Peyer's patch (tissue), 4 donors: ENCODE measurements at regions not wholly inside any gene's neighbourhood (a gene's known extent, or its start where the extent isn't known, plus 50 kb on each side); places are given as distances from the start of the nearest gene placed in this dataset.

ENCODE experiments used
- DNase-seq, 3 donors: peaks; one replicate each; pipeline ENCODE4 v3.0.0-alpha.2; 2017 to 2019
- H3K27ac ChIP-seq, 4 donors: fragments of 200-600 bp; sonication (generic); one replicate each; pipeline ENCODE4 v1.5.1; 2016 to 2019
- H3K27me3 ChIP-seq, 2 donors: fragments of 200-600 bp; sonication (generic); one replicate each; pipeline ENCODE4 v1.5.1; 2019
- H3K36me3 ChIP-seq, 3 donors: fragments of 200-600 bp; sonication (generic); one replicate each; pipeline ENCODE4 v1.5.1; 2016 to 2019
- H3K4me1 ChIP-seq, 4 donors: fragments of 200-600 bp; sonication (generic); one replicate each; pipeline ENCODE4 v1.5.1; 2016 to 2019
- H3K4me3 ChIP-seq, 4 donors: fragments of 200-600 bp; sonication (generic); 1 replicate in 3 of 4; 2 replicates in 1 of 4; pipeline ENCODE4 v1.5.1; 2016 to 2019; ENCODE audit warnings: mild to moderate bottlenecking in 1 of 4
- H3K9me3 ChIP-seq, 4 donors: fragments of 200-600 bp; sonication (generic); one replicate each; pipeline ENCODE4 v1.5.1; 2016 to 2019; ENCODE audit warnings: mild to moderate bottlenecking in 1 of 4
- CTCF ChIP-seq, 6 experiments: fragments of 450-650 bp in 4 of 6; fragments of 200-600 bp in 2 of 6; sonication (generic) in 1 of 6; IDR thresholded peaks; one replicate each; pipeline ENCODE4 v1.5.1; 2017 to 2019; ENCODE audit warnings: antibody characterized with exemption in 6 of 6, mild to moderate bottlenecking in 3 of 6, moderate library complexity in 1 of 6
- POLR2A ChIP-seq, 2 donors: fragments of 450-650 bp; IDR thresholded peaks; one replicate each; pipeline ENCODE4 v1.5.1; 2017; ENCODE audit warnings: antibody characterized with exemption in 2 of 2, mild to moderate bottlenecking in 2 of 2, moderate library complexity in 2 of 2

GRCh38 chr18:59837586-59837985 is 62.2 kb upstream of the PMAIP1 start:
- Histone ChIP-seq H3K4me3 (no peak overlapping the region), H3K4me1 (no peaks in the 10 kb centered on the region), H3K36me3 (no peaks in the 10 kb centered on the region), H3K9me3 (no peaks in the 10 kb centered on the region), H3K27me3 (no peaks in the 10 kb centered on the region), H3K27ac (no peak overlapping the region)
- TF ChIP-seq CTCF (IDR thresholded peaks at IDR 0.05) (peak; percentile 77 to 88 (median 86)), POLR2A (IDR thresholded peaks at IDR 0.05) (no peak)
- peak in 2 of 3 donors; percentile 34 to 88 for DNase-seq

GRCh38 chr18:59835605-59836379 is 64.0 kb upstream of the PMAIP1 start:
- DNase-seq, result no peak
- H3K27ac ChIP-seq, result no peak overlapping the region
- no peaks in the 10 kb centered on the region for H3K36me3 ChIP-seq
- H3K4me1 ChIP-seq, result no peaks in the 10 kb centered on the region
- H3K4me3 ChIP-seq, result no peak overlapping the region
- no peaks in the 10 kb centered on the region for H3K27me3 ChIP-seq
- no peaks in the 10 kb centered on the region for H3K9me3 ChIP-seq
- TF ChIP-seq POLR2A (IDR thresholded peaks at IDR 0.05), result no peak

- TF ChIP-seq CTCF (IDR thresholded peaks at IDR 0.05) (no peak), POLR2A (IDR thresholded peaks at IDR 0.05) (no peak)
- no peaks in the 10 kb centered on the region for H3K36me3 ChIP-seq
- H3K27me3 ChIP-seq, result no peaks in the 10 kb centered on the region
- no peaks in the 10 kb centered on the region for H3K9me3 ChIP-seq
- no peak overlapping the region for H3K27ac ChIP-seq
- no peak for DNase-seq
- H3K4me1 ChIP-seq, result no peaks in the 10 kb centered on the region
- H3K4me3 ChIP-seq, result no peak overlapping the region
These were observed 65.5 kb upstream of the PMAIP1 start for GRCh38 chr18:59834267-59834666.

GRCh38 chr18:59833785-59834184 is 66.0 kb upstream of the PMAIP1 start:
- no peaks in the 10 kb centered on the region for H3K4me1 ChIP-seq
- H3K27ac ChIP-seq, result no peak overlapping the region
- TF ChIP-seq CTCF (IDR thresholded peaks at IDR 0.05) (no peak), POLR2A (IDR thresholded peaks at IDR 0.05) (no peak)
- H3K36me3 ChIP-seq, result no peaks in the 10 kb centered on the region
- H3K27me3 ChIP-seq, result no peaks in the 10 kb centered on the region
- H3K4me3 ChIP-seq, result no peak overlapping the region
- no peaks in the 10 kb centered on the region for H3K9me3 ChIP-seq
- no peak for DNase-seq

- Histone ChIP-seq H3K27me3 (no peaks in the 10 kb centered on the region), H3K36me3 (no peaks in the 10 kb centered on the region), H3K9me3 (no peaks in the 10 kb centered on the region), H3K4me1 (no peaks in the 10 kb centered on the region), H3K4me3 (no peak overlapping the region), H3K27ac (no peak overlapping the region)
- peak in 2 of 3 donors; percentile 33 to 80 for DNase-seq
- peak in 4 of 6 experiments; percentile 58 to 84 (median 82) for TF ChIP-seq CTCF (IDR thresholded peaks at IDR 0.05)
- TF ChIP-seq POLR2A (IDR thresholded peaks at IDR 0.05), result no peak
These were observed 76.1 kb upstream of the PMAIP1 start for GRCh38 chr18:59823596-59824195.
